CD14-positive monocyte (primary cell): ENCODE measurements at regions not wholly inside any gene's neighbourhood (a gene's known extent, or its start where the extent isn't known, plus 50 kb on each side); places are given as distances from the start of the nearest gene placed in this dataset.

Experiments
- DNase-seq, 3 donors: peaks; one replicate each; pipeline ENCODE4 v3.0.0-alpha.2; 2011 to 2022
- H2AFZ ChIP-seq: 2 replicates; pipeline ENCODE4 v1.6.0; 2012; ENCODE audit warnings: mild to moderate bottlenecking, low read depth, low read length, inconsistent platforms; ENCODE audit not compliant: insufficient read depth, poor library complexity, severe bottlenecking
- H3K27ac ChIP-seq, 2 donors: 1 replicate in 1 of 2; 2 replicates in 1 of 2; pipeline ENCODE4 v1.5.1; 2012 to 2013; ENCODE audit warnings: low read length in 2 of 2, control low read depth in 1 of 2, inconsistent platforms in 1 of 2, low read depth in 1 of 2, mild to moderate bottlenecking in 1 of 2
- H3K27me3 ChIP-seq, 2 donors: one replicate each; pipeline versions ENCODE4 v1.6.0 to v1.6.1; 2011 to 2013; ENCODE audit warnings: low read length in 2 of 2; ENCODE audit not compliant: control insufficient read depth in 2 of 2, insufficient read depth in 2 of 2
- H3K36me3 ChIP-seq, 2 donors: replicated peaks in 1 of 2; 1 replicate in 1 of 2; 2 replicates in 1 of 2; pipeline versions ENCODE4 v1.5.1 to v1.6.1; 2012 to 2013; ENCODE audit warnings: low read length in 2 of 2, control low read depth in 1 of 2, inconsistent platforms in 1 of 2, mild to moderate bottlenecking in 1 of 2; ENCODE audit not compliant: insufficient read depth in 2 of 2, control insufficient read depth in 1 of 2
- H3K4me1 ChIP-seq, 2 donors: 1 replicate in 1 of 2; 2 replicates in 1 of 2; pipeline versions ENCODE4 v1.5.1 to v1.6.1; 2012 to 2013; ENCODE audit warnings: low read length in 2 of 2, control low read depth in 1 of 2, inconsistent platforms in 1 of 2, mild to moderate bottlenecking in 1 of 2, moderate library complexity in 1 of 2; ENCODE audit not compliant: insufficient read depth in 2 of 2, control insufficient read depth in 1 of 2
- H3K4me2 ChIP-seq: replicated peaks from 2 replicates; pipeline ENCODE3; 2012; ENCODE audit warnings: low read length, moderate library complexity, mild to moderate bottlenecking; ENCODE audit not compliant: poor library complexity, severe bottlenecking; ENCODE audit errors: extremely low read depth
- H3K4me3 ChIP-seq, 3 experiments: fragments of 200-600 bp in 1 of 3; sonication (generic) in 1 of 3; replicated peaks in 1 of 3; 1 replicate in 2 of 3; 2 replicates in 1 of 3; pipeline ENCODE4 v1.5.1; 2011 to 2013; ENCODE audit warnings: low read length in 3 of 3, mild to moderate bottlenecking in 3 of 3, control low read depth in 2 of 3, low read depth in 2 of 3, inconsistent platforms in 1 of 3, moderate library complexity in 1 of 3
- H3K79me2 ChIP-seq: 2 replicates; pipeline ENCODE4 v1.6.0; 2012; ENCODE audit warnings: mild to moderate bottlenecking, control low read depth, inconsistent platforms, low read length, moderate library complexity; ENCODE audit not compliant: insufficient read depth
- H3K9ac ChIP-seq: 2 replicates; pipeline ENCODE4 v1.6.0; 2017; ENCODE audit warnings: low read length, mild to moderate bottlenecking; ENCODE audit not compliant: insufficient read depth, poor library complexity, severe bottlenecking
- H3K9me3 ChIP-seq, 2 donors: replicated peaks in 1 of 2; 1 replicate in 1 of 2; 2 replicates in 1 of 2; pipeline versions ENCODE4 v1.5.1 to v1.6.1; 2012 to 2013; ENCODE audit warnings: low read length in 2 of 2, control low read depth in 1 of 2; ENCODE audit not compliant: control insufficient read depth in 1 of 2, insufficient read depth in 1 of 2
- H4K20me1 ChIP-seq: 2 replicates; pipeline ENCODE4 v1.6.0; 2012; ENCODE audit warnings: mild to moderate bottlenecking, low read length, control low read depth, moderate library complexity; ENCODE audit not compliant: insufficient read depth
- H3K27ac Mint-ChIP-seq, 7 donors: one replicate each; pipeline ENCODE4 v1.8.0; 2020; ENCODE audit warnings: mild to moderate bottlenecking in 7 of 7, mixed read lengths in 7 of 7, moderate library complexity in 6 of 7, inconsistent platforms in 2 of 7
- H3K27me3 Mint-ChIP-seq, 3 donors: one replicate each; pipeline ENCODE4 v1.8.0; 2021 to 2022; ENCODE audit warnings: low read depth in 3 of 3, mild to moderate bottlenecking in 3 of 3, mixed read lengths in 3 of 3, moderate library complexity in 3 of 3, inconsistent platforms in 1 of 3
- H3K36me3 Mint-ChIP-seq, 2 donors: one replicate each; pipeline ENCODE4 v1.8.0; 2020; ENCODE audit warnings: mixed read lengths in 2 of 2, inconsistent platforms in 1 of 2, mild to moderate bottlenecking in 1 of 2
- H3K4me1 Mint-ChIP-seq: one replicate; pipeline ENCODE4 v1.8.0; 2020; ENCODE audit warnings: mild to moderate bottlenecking, mixed read lengths
- H3K4me3 Mint-ChIP-seq, 2 donors: one replicate each; pipeline ENCODE4 v1.8.0; 2020; ENCODE audit warnings: mild to moderate bottlenecking in 2 of 2, mixed read lengths in 2 of 2, moderate library complexity in 1 of 2
- H3K9me3 Mint-ChIP-seq, 7 donors: one replicate each; pipeline ENCODE4 v1.8.0; 2020 to 2022; ENCODE audit warnings: mixed read lengths in 7 of 7, mild to moderate bottlenecking in 6 of 7, moderate library complexity in 6 of 7, inconsistent platforms in 2 of 7
- CTCF ChIP-seq: fragments of 200-600 bp; IDR thresholded peaks from one replicate; pipeline ENCODE4 v1.8.0; 2022; ENCODE audit warnings: antibody characterized with exemption, mild to moderate bottlenecking
- WGBS: methylation state at CpG from one replicate; pipeline ENCODE4 v1.1.5; 2013; ENCODE audit warnings: missing lambda C conversion rate; ENCODE audit not compliant: insufficient coverage; 5-methylcytosine and 5-hydroxymethylcytosine counted together
- intact Hi-C, 2 donors: fragments of 100-400 bp; cut with micrococcal nuclease; formaldehyde crosslinking; loops; one replicate each; pipeline versions ENCODE4 v1.15.0 to v1.15.1; 2023

GRCh38 chr2:6355886-6356761, 509.6 kb downstream of the CMPK2 start:
- H3K4me2 ChIP-seq, result no peak overlapping the region
- no peaks in the 10 kb centered on the region for H4K20me1 ChIP-seq
- Mint-ChIP-seq H3K36me3 (no peaks in the 10 kb centered on the region), H3K27me3 (no peaks in the 10 kb centered on the region), H3K9me3 (peaks cover 0 to 4% (median 0%) of the 10 kb centered on the region in 7 donors), H3K4me1 (no peaks in the 10 kb centered on the region), H3K27ac (no peak overlapping the region), H3K4me3 (no peak overlapping the region)
- no peaks in the 10 kb centered on the region for H3K79me2 ChIP-seq
- intact Hi-C loops, result no loop called here
- no peak overlapping the region for H2AFZ ChIP-seq
- H3K4me1 ChIP-seq, result no peaks in the 10 kb centered on the region
- no peak overlapping the region for H3K27ac ChIP-seq
- H3K9me3 ChIP-seq, result no peaks in the 10 kb centered on the region
- TF ChIP-seq CTCF, result no peak
- no peak for DNase-seq
- no peaks in the 10 kb centered on the region for H3K36me3 ChIP-seq
- H3K4me3 ChIP-seq, result no peak overlapping the region
- H3K9ac ChIP-seq, result no peak overlapping the region
- H3K27me3 ChIP-seq, result no peaks in the 10 kb centered on the region
- 83% methylated on average over 2 of the region's 6 CpGs for WGBS

GRCh38 chr2:6358546-6358945, 507.2 kb downstream of the CMPK2 start:
- no peak overlapping the region for H3K4me3 Mint-ChIP-seq
- no peaks in the 10 kb centered on the region for H3K4me1 ChIP-seq
- H3K27ac Mint-ChIP-seq, result no peak overlapping the region
- H3K9me3 Mint-ChIP-seq, result peaks cover 0 to 5% (median 0%) of the 10 kb centered on the region in 7 donors
- H3K4me1 Mint-ChIP-seq, result no peaks in the 10 kb centered on the region
- no peaks in the 10 kb centered on the region for H3K9me3 ChIP-seq
- H3K79me2 ChIP-seq, result no peaks in the 10 kb centered on the region
- H3K36me3 Mint-ChIP-seq, result no peaks in the 10 kb centered on the region
- no peak overlapping the region for H3K4me2 ChIP-seq
- H2AFZ ChIP-seq, result no peak overlapping the region
- H3K9ac ChIP-seq, result no peak overlapping the region
- WGBS, result no CpG with 5 or more reads among the region's 5 CpGs
- H3K36me3 ChIP-seq, result no peaks in the 10 kb centered on the region
- H3K27me3 ChIP-seq, result no peaks in the 10 kb centered on the region
- TF ChIP-seq CTCF, result no peak
- intact Hi-C loops, result no loop called here
- no peak for DNase-seq
- H3K27me3 Mint-ChIP-seq, result no peaks in the 10 kb centered on the region
- no peaks in the 10 kb centered on the region for H4K20me1 ChIP-seq
- no peak overlapping the region for H3K4me3 ChIP-seq
- H3K27ac ChIP-seq, result no peak overlapping the region
